Posterior vena cava (tissue), 2 donors: ENCODE measurements at regions not wholly inside any gene's neighbourhood (a gene's known extent, or its start where the extent isn't known, plus 50 kb on each side); places are given as distances from the start of the nearest gene placed in this dataset.

ENCODE experiments used
- DNase-seq: peaks from one replicate; pipeline ENCODE4 v3.0.0-alpha.2; 2020; ENCODE audit warnings: low spot score
- intact Hi-C, 2 donors: fragments of 100-400 bp; cut with DNase I; formaldehyde crosslinking; loops; one replicate each; pipeline versions ENCODE4 v1.14.1 to v1.14.2; 2022 to 2023
- donor health status: DM: yes; HTN: yes; CAD: no.
- donor health status: DM: yes; HTN: yes; CAD: no.

GRCh38 chr2:226020956-226021355 is 621.4 kb downstream of the NYAP2 start:
- intact Hi-C loops = no loop called here

GRCh38 chr2:226020176-226020575 is 620.7 kb downstream of the NYAP2 start:
- DNase-seq = no peak
- intact Hi-C loops = no loop called here

More at GRCh38 chr2:226020956-226021355, 621.4 kb downstream of the NYAP2 start:
- DNase-seq = no peak

- intact Hi-C loops = no loop called here
- no peak for DNase-seq
Observed at GRCh38 chr2:226018641-226019040, 619.1 kb downstream of the NYAP2 start.

- intact Hi-C loops = no loop called here
- DNase-seq = no peak
Observed at GRCh38 chr2:226017537-226017936, 618.0 kb downstream of the NYAP2 start.

GRCh38 chr2:226017107-226017506 is 617.6 kb downstream of the NYAP2 start:
- intact Hi-C loops = no loop called here
- DNase-seq = no peak

- no peak for DNase-seq
- intact Hi-C loops = no loop called here
Observed at GRCh38 chr2:226011716-226012450, 612.4 kb downstream of the NYAP2 start.

- DNase-seq = no peak
- intact Hi-C loops = no loop called here
Observed at GRCh38 chr2:226002438-226002837, 602.9 kb downstream of the NYAP2 start.

- DNase-seq = no peak
- intact Hi-C loops = no loop called here
Observed at GRCh38 chr2:226001716-226002115, 602.2 kb downstream of the NYAP2 start.

GRCh38 chr2:225999692-226000091 is 600.2 kb downstream of the NYAP2 start:
- intact Hi-C loops = no loop called here
- no peak for DNase-seq

- intact Hi-C loops = no loop called here
- DNase-seq = no peak
Observed at GRCh38 chr2:225998653-225999052, 599.1 kb downstream of the NYAP2 start.

GRCh38 chr2:225998116-225998515 is 598.6 kb downstream of the NYAP2 start:
- no peak for DNase-seq
- intact Hi-C loops = no loop called here

GRCh38 chr2:225996462-225996828 is 596.9 kb downstream of the NYAP2 start:
- no peak for DNase-seq

GRCh38 chr2:225995796-225996461 is 596.4 kb downstream of the NYAP2 start:
- DNase-seq = no peak
- intact Hi-C loops = no loop called here

More at GRCh38 chr2:225996462-225996828, 596.9 kb downstream of the NYAP2 start:
- intact Hi-C loops = no loop called here

GRCh38 chr2:225994748-225995405 is 595.4 kb downstream of the NYAP2 start:
- intact Hi-C loops = no loop called here

GRCh38 chr2:225993430-225993829 is 593.9 kb downstream of the NYAP2 start:
- intact Hi-C loops = no loop called here
- DNase-seq = no peak

More at GRCh38 chr2:225994748-225995405, 595.4 kb downstream of the NYAP2 start:
- no peak for DNase-seq

GRCh38 chr2:225989809-225990208 is 590.3 kb downstream of the NYAP2 start:
- no peak for DNase-seq
- intact Hi-C loops = no loop called here

- intact Hi-C loops = no loop called here
- no peak for DNase-seq
Observed at GRCh38 chr2:225980372-225980771, 580.9 kb downstream of the NYAP2 start.

GRCh38 chr2:225971433-225971832 is 571.9 kb downstream of the NYAP2 start:
- intact Hi-C loops = no loop called here

GRCh38 chr2:225948903-225949302 is 549.4 kb downstream of the NYAP2 start:
- no peak for DNase-seq

More at GRCh38 chr2:225971433-225971832, 571.9 kb downstream of the NYAP2 start:
- no peak for DNase-seq

GRCh38 chr2:225938991-225939390 is 539.5 kb downstream of the NYAP2 start:
- DNase-seq = no peak
- intact Hi-C loops = no loop called here

More at GRCh38 chr2:225948903-225949302, 549.4 kb downstream of the NYAP2 start:
- intact Hi-C loops = no loop called here
